ENCODE measurements at regions not wholly inside any gene's neighbourhood (a gene's known extent, or its start where the extent isn't known, plus 50 kb on each side); places are given as distances from the start of the nearest gene placed in this dataset.

GRCh38 chr3:86229086-86229774 is 761.7 kb downstream of the VGLL3 start:
- TF ChIP-seq, protein P1, sequence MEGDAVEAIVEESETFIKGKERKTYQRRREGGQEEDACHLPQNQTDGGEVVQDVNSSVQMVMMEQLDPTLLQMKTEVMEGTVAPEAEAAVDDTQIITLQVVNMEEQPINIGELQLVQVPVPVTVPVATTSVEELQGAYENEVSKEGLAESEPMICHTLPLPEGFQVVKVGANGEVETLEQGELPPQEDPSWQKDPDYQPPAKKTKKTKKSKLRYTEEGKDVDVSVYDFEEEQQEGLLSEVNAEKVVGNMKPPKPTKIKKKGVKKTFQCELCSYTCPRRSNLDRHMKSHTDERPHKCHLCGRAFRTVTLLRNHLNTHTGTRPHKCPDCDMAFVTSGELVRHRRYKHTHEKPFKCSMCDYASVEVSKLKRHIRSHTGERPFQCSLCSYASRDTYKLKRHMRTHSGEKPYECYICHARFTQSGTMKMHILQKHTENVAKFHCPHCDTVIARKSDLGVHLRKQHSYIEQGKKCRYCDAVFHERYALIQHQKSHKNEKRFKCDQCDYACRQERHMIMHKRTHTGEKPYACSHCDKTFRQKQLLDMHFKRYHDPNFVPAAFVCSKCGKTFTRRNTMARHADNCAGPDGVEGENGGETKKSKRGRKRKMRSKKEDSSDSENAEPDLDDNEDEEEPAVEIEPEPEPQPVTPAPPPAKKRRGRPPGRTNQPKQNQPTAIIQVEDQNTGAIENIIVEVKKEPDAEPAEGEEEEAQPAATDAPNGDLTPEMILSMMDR (conservative IDR thresholded peaks at IDR 0.05; ENCODE audit: low read length) = no peak
- no peak for TF ChIP-seq EZH2phosphoT487 (IDR thresholded peaks at IDR 0.05; ENCODE audit: borderline replicate concordance, low read depth, low read length)

All from OCI-LY7 (cell line).